Adrenal gland (tissue), 5 donors: ENCODE measurements at regions not wholly inside any gene's neighbourhood (a gene's known extent, or its start where the extent isn't known, plus 50 kb on each side); places are given as distances from the start of the nearest gene placed in this dataset.

Experiments used
- CTCF ChIP-seq, 6 experiments: fragments of 450-650 bp in 4 of 6; fragments of 200-600 bp in 2 of 6; sonication (generic) in 1 of 6; IDR thresholded peaks; 1 replicate in 5 of 6; 2 replicates in 1 of 6; pipeline versions ENCODE4 v1.5.1 to v1.8.0; 2016 to 2021; ENCODE audit warnings: antibody characterized with exemption in 6 of 6, mild to moderate bottlenecking in 2 of 6, moderate library complexity in 1 of 6
- POLR2A ChIP-seq, 2 donors: fragments of 450-650 bp; IDR thresholded peaks; one replicate each; pipeline ENCODE4 v1.6.1; 2017; ENCODE audit warnings: antibody characterized with exemption in 2 of 2, mild to moderate bottlenecking in 2 of 2, moderate library complexity in 1 of 2
- donor health status: DM: no; HTN: no; CAD: no.

- no peak for TF ChIP-seq POLR2A (IDR thresholded peaks at IDR 0.05)
- TF ChIP-seq CTCF (IDR thresholded peaks at IDR 0.05): no peak
Measured at GRCh38 chr7:136348542-136349192, 371.5 kb upstream of the MTPN start.
